ENCODE measurements at regions not wholly inside any gene's neighbourhood (a gene's known extent, or its start where the extent isn't known, plus 50 kb on each side); places are given as distances from the start of the nearest gene placed in this dataset.

DNA sequence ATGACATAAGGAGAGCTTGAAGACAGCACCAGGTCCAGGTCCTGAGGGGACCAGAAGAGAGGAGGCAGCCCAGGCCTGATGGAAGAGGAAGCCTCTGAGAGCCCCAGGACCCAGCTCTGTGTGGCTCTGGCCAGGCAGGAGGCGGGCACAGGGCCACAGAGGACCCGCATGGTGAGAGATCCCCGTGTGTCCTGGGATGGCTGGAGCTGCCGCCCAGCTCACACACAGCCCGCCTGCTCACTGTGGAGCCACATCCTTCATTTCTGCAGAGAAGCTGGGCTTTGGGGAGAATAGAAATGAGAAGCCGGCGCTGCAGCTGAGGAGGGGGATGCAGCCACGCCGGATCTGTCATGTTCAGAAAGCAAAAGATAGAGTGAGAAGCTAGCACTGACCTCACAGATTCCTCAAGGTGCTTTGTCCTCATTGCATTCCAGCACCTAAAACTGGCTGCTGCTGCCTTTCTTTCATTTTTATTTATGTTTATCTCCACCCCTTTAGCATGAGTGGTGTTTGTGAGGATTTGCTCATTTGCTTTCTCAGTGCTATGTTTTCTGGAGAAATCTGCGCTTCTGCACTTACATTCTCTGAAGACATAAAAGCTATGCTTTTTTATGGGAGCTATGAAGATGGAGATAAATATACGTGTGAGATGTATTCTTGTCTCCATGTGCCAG, 307.6 kb upstream of the MYT1L start:
- TF ChIP-seq, protein P1, sequence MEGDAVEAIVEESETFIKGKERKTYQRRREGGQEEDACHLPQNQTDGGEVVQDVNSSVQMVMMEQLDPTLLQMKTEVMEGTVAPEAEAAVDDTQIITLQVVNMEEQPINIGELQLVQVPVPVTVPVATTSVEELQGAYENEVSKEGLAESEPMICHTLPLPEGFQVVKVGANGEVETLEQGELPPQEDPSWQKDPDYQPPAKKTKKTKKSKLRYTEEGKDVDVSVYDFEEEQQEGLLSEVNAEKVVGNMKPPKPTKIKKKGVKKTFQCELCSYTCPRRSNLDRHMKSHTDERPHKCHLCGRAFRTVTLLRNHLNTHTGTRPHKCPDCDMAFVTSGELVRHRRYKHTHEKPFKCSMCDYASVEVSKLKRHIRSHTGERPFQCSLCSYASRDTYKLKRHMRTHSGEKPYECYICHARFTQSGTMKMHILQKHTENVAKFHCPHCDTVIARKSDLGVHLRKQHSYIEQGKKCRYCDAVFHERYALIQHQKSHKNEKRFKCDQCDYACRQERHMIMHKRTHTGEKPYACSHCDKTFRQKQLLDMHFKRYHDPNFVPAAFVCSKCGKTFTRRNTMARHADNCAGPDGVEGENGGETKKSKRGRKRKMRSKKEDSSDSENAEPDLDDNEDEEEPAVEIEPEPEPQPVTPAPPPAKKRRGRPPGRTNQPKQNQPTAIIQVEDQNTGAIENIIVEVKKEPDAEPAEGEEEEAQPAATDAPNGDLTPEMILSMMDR (IDR thresholded peaks at IDR 0.05; ENCODE audit: low read length) = no peak
- TF ChIP-seq EZH2 (IDR thresholded peaks at IDR 0.05; ENCODE audit: borderline replicate concordance, low read length) = no peak
